ENCODE measurements at regions not wholly inside any gene's neighbourhood (a gene's known extent, or its start where the extent isn't known, plus 50 kb on each side); places are given as distances from the start of the nearest gene placed in this dataset.

- no peak for DNase-seq (ENCODE audit: low read depth in 2 of 2)
Measured at GRCh38 chr22:47337161-47337621, 574.7 kb downstream of the TBC1D22A start.

- no peak for DNase-seq (ENCODE audit: low read depth in 2 of 2)
Measured at GRCh38 chr22:47335958-47336357, 573.5 kb downstream of the TBC1D22A start.

GRCh38 chr22:47335460-47335859 is 573.0 kb downstream of the TBC1D22A start:
- DNase-seq (ENCODE audit: low read depth in 2 of 2) = no peak

- DNase-seq (ENCODE audit: low read depth in 2 of 2) = no peak
Measured at GRCh38 chr22:47334601-47335000, 572.2 kb downstream of the TBC1D22A start.

- no peak for DNase-seq (ENCODE audit: low read depth in 2 of 2)
Measured at GRCh38 chr22:47333625-47334024, 571.2 kb downstream of the TBC1D22A start.

GRCh38 chr22:47332246-47332980 is 570.0 kb downstream of the TBC1D22A start:
- no peak for DNase-seq (ENCODE audit: low read depth in 2 of 2)

GRCh38 chr22:47331750-47332149 is 569.3 kb downstream of the TBC1D22A start:
- no peak for DNase-seq (ENCODE audit: low read depth in 2 of 2)

- no peak for DNase-seq (ENCODE audit: low read depth in 2 of 2)
Measured at GRCh38 chr22:47329727-47330650, 567.5 kb downstream of the TBC1D22A start.

- DNase-seq (ENCODE audit: low read depth in 2 of 2) = no peak
Measured at GRCh38 chr22:47328550-47329243, 566.2 kb downstream of the TBC1D22A start.

- DNase-seq (ENCODE audit: low read depth in 2 of 2) = no peak
Measured at GRCh38 chr22:47327241-47327640, 564.8 kb downstream of the TBC1D22A start.

- DNase-seq (ENCODE audit: low read depth in 2 of 2) = no peak
Measured at GRCh38 chr22:47325249-47325648, 562.8 kb downstream of the TBC1D22A start.

GRCh38 chr22:47324435-47324990 is 562.1 kb downstream of the TBC1D22A start:
- no peak for DNase-seq (ENCODE audit: low read depth in 2 of 2)

GRCh38 chr22:47323518-47323917 is 561.1 kb downstream of the TBC1D22A start:
- no peak for DNase-seq (ENCODE audit: low read depth in 2 of 2)

- DNase-seq (ENCODE audit: low read depth in 2 of 2) = no peak
Measured at GRCh38 chr22:47322854-47323253, 560.4 kb downstream of the TBC1D22A start.

GRCh38 chr22:47320560-47320959 is 558.1 kb downstream of the TBC1D22A start:
- no peak for DNase-seq (ENCODE audit: low read depth in 2 of 2)

GRCh38 chr22:47318041-47318737 is 555.7 kb downstream of the TBC1D22A start:
- no peak for DNase-seq (ENCODE audit: low read depth in 2 of 2)

GRCh38 chr22:47315862-47316419 is 553.5 kb downstream of the TBC1D22A start:
- no peak for DNase-seq (ENCODE audit: low read depth in 2 of 2)

GRCh38 chr22:47310601-47311000 is 548.2 kb downstream of the TBC1D22A start:
- DNase-seq (ENCODE audit: low read depth in 2 of 2) = no peak

- no peak for DNase-seq (ENCODE audit: low read depth in 2 of 2)
Measured at GRCh38 chr22:47309946-47310345, 547.5 kb downstream of the TBC1D22A start.

GRCh38 chr22:47309476-47309875 is 547.0 kb downstream of the TBC1D22A start:
- no peak for DNase-seq (ENCODE audit: low read depth in 2 of 2)

GRCh38 chr22:47308886-47309285 is 546.4 kb downstream of the TBC1D22A start:
- no peak for DNase-seq (ENCODE audit: low read depth in 2 of 2)
